ENCODE measurements at regions not wholly inside any gene's neighbourhood (a gene's known extent, or its start where the extent isn't known, plus 50 kb on each side); places are given as distances from the start of the nearest gene placed in this dataset.

DNA sequence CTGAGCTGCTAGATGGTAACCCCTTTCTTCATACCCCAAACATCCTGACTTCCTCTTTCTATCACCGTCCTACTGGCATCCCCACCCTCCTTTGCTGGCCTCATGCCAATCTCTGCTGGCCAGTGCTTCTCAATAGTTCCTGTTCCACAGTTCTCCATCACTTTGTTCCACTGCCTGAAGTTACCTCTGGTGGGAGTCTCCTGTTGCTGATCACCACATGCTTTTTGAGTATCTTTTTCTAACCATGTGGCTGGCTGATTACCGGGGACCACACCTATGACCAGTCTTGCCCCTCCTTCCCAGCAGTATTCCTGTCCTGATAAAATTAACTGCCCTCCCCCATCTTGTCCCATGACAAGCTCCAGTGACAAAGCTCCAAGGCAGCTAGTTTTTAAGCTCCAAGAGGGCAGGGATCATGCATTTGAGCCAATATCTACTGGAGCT, 380.4 kb upstream of the CCL2 start:
- H3K27ac ChIP-seq (ENCODE audit: insufficient read depth, low read depth, low read length), result no peak overlapping the region
- H3K4me3 ChIP-seq (replicated peaks in 1 of 3; ENCODE audit: insufficient read depth in 1 of 3, low read depth in 1 of 3, low read length in 3 of 3), result no peak overlapping the region
- H3K9me3 ChIP-seq (replicated peaks; ENCODE audit: control insufficient read depth, insufficient read depth, low read length), result no peaks in the 10 kb centered on the region
- no peaks in the 10 kb centered on the region for H4K20me1 ChIP-seq (replicated peaks; ENCODE audit: control insufficient read depth, extremely low read depth, insufficient read depth, low read length)
- no peaks in the 10 kb centered on the region for H3K36me3 ChIP-seq (ENCODE audit: control insufficient read depth in 2 of 2, extremely low read depth in 1 of 2, insufficient read depth in 2 of 2, low read length in 2 of 2)
- no peak for DNase-seq (ENCODE audit: low read depth, low spot score)
- no peak for FAIRE-seq
- intact Hi-C loops (cut with micrococcal nuclease) (no loop called here), dilution Hi-C loops (cut with MboI; ENCODE audit: extremely low pct_ligation_motif_present, low sequenced_read_pairs) (no loop called here)
- H3K9me1 ChIP-seq (replicated peaks; ENCODE audit: control insufficient read depth, extremely low read depth, insufficient read depth, low read length), result no peaks in the 10 kb centered on the region
- no TSS peak for BruUV-seq (replicated peaks)
- H3K4me2 ChIP-seq (ENCODE audit: insufficient read depth, low read length), result no peak overlapping the region
- ChIA-PET CTCF (no interaction called here), POLR2A (no interaction called here)
- no peak overlapping the region for H3K9ac ChIP-seq (replicated peaks; ENCODE audit: extremely low read depth, insufficient read depth, low read length)
- TF ChIP-seq MYC (IDR thresholded peaks at IDR 0.05; ENCODE audit: low read depth, low read length) (no peak), GATA2 (IDR thresholded peaks at IDR 0.05; ENCODE audit: insufficient read depth, insufficient read length, low read depth, low read length) (no peak), CTCF (IDR thresholded peaks at IDR 0.05; ENCODE audit: extremely low read depth in 1 of 2, insufficient read depth in 1 of 2, low read depth in 1 of 2, low read length in 2 of 2) (no peak), POLR2AphosphoS5 (IDR thresholded peaks at IDR 0.05; ENCODE audit: insufficient read depth, low read depth, low read length) (no peak), POLR2A (IDR thresholded peaks at IDR 0.05; ENCODE audit: low read depth, low read length) (no peak), EZH2 (IDR thresholded peaks at IDR 0.05; ENCODE audit: borderline replicate concordance, low read depth, low read length, severe bottlenecking) (no peak), JUN (IDR thresholded peaks at IDR 0.05; ENCODE audit: borderline replicate concordance, insufficient read depth, insufficient read length, low read depth) (no peak), FOS (IDR thresholded peaks at IDR 0.05; ENCODE audit: borderline replicate concordance, insufficient read depth, low read length) (no peak)
- TF ChIP-seq, protein P1, sequence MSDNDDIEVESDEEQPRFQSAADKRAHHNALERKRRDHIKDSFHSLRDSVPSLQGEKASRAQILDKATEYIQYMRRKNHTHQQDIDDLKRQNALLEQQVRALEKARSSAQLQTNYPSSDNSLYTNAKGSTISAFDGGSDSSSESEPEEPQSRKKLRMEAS (IDR thresholded peaks at IDR 0.05; ENCODE audit: insufficient read depth, insufficient read length), result no peak
- H3K4me1 ChIP-seq (ENCODE audit: control insufficient read depth, extremely low read depth, insufficient read depth, low read length), result no peaks in the 10 kb centered on the region
- H3K79me2 ChIP-seq (ENCODE audit: control insufficient read depth, insufficient read depth, low read length), result no peaks in the 10 kb centered on the region
- H2AFZ ChIP-seq (ENCODE audit: low read depth, low read length), result no peak overlapping the region
- no peaks in the 10 kb centered on the region for H3K27me3 ChIP-seq (ENCODE audit: control insufficient read depth in 2 of 2, insufficient read depth in 2 of 2, low read length in 2 of 2)

Measured in endothelial cell of umbilical vein (primary cell).